ENCODE measurements at regions not wholly inside any gene's neighbourhood (a gene's known extent, or its start where the extent isn't known, plus 50 kb on each side); places are given as distances from the start of the nearest gene placed in this dataset.

DNA sequence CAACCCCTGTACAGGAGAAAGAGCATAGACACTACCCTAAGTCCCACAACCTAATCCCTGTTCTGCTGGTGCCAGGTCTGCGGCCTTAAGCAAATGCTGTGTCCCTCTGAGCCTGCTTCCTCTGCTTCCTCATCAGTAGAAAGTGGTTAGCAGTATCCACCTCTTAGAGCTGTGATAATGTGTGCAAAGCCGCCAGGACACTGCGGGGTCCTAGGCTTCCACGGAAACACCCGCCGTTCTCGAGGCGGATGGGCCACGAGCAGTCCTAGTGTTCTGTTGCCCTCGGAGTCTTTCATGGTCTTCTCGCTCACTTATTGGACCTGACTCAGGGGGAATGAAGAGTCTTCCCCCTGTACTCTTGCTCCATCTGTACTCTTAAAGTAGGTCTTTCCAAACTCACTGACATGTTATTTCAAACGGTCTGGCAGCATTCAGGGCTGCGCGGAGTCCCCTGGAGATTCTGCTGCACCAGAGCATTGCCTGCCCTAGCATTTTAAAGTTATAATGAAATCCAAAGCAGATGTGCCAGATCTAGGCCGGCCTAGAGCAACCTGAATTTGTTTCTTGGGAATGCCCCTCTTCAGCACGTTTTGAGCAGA lies 107.2 kb upstream of the ZNF236 start:
- TF ChIP-seq SUZ12 (IDR thresholded peaks at IDR 0.05; ENCODE audit: extremely low read depth, insufficient read depth, insufficient read length) = no peak
- no peak for TF ChIP-seq YY1 (IDR thresholded peaks at IDR 0.05; ENCODE audit: insufficient read depth, insufficient read length)
